Loucy (cell line): ENCODE measurements at regions not wholly inside any gene's neighbourhood (a gene's known extent, or its start where the extent isn't known, plus 50 kb on each side); places are given as distances from the start of the nearest gene placed in this dataset.
A peak's percentile ranks its signal among the peaks of the same experiment; 100 is the strongest.

Experiments
- H2AFZ ChIP-seq: fragments of 200-600 bp; sonication (generic); 2 replicates; pipeline ENCODE4 v1.6.0; 2016; ENCODE audit warnings: antibody characterized with exemption, mild to moderate bottlenecking, low read length, moderate library complexity
- H3F3A ChIP-seq: fragments of 200-600 bp; 2 replicates; pipeline ENCODE4 v1.6.0; 2016; ENCODE audit warnings: antibody characterized with exemption, low read depth, mild to moderate bottlenecking
- H3K27me3 ChIP-seq: fragments of 200-600 bp; sonication (generic); 2 replicates; pipeline ENCODE4 v1.6.1; 2014; ENCODE audit warnings: low read length, mild to moderate bottlenecking; ENCODE audit not compliant: insufficient read depth, poor library complexity, severe bottlenecking
- H3K36me3 ChIP-seq: fragments of 200-600 bp; sonication (generic); 2 replicates; pipeline ENCODE4 v1.6.1; 2016; ENCODE audit warnings: low read length; ENCODE audit not compliant: insufficient read depth
- H3K4me1 ChIP-seq: fragments of 200-600 bp; sonication (generic); 2 replicates; pipeline ENCODE4 v1.5.1; 2014; ENCODE audit warnings: low read length, mild to moderate bottlenecking; ENCODE audit not compliant: insufficient read depth, poor library complexity, severe bottlenecking
- H3K4me2 ChIP-seq: fragments of 200-600 bp; sonication (generic); 2 replicates; pipeline ENCODE4 v1.6.0; 2014; ENCODE audit warnings: antibody characterized with exemption, low read length, low read depth, mild to moderate bottlenecking; ENCODE audit not compliant: poor library complexity, severe bottlenecking
- H3K4me3 ChIP-seq: fragments of 200-600 bp; sonication (generic); 2 replicates; pipeline ENCODE4 v1.5.1; 2014; ENCODE audit warnings: low read length, mild to moderate bottlenecking, mixed read lengths; ENCODE audit not compliant: poor library complexity, severe bottlenecking
- H3K79me2 ChIP-seq: fragments of 200-600 bp; sonication (generic); 2 replicates; pipeline ENCODE4 v1.6.1; 2014; ENCODE audit warnings: low read length; ENCODE audit not compliant: insufficient read depth
- H3K9ac ChIP-seq: fragments of 200-600 bp; sonication (generic); 2 replicates; pipeline ENCODE4 v1.6.0; 2014; ENCODE audit warnings: mild to moderate bottlenecking, low read depth, low read length, moderate library complexity; ENCODE audit not compliant: poor library complexity, severe bottlenecking
- H3K9me2 ChIP-seq: fragments of 200-600 bp; sonication (generic); replicated peaks from 2 replicates; pipeline ENCODE4 v1.6.1; 2016; ENCODE audit warnings: low read depth, low read length, mixed read lengths
- H3K9me3 ChIP-seq: fragments of 200-600 bp; sonication (generic); 2 replicates; pipeline ENCODE4 v1.6.1; 2014; ENCODE audit warnings: mild to moderate bottlenecking, antibody characterized with exemption, low read length, low read depth; ENCODE audit not compliant: insufficient read depth
- H4K20me1 ChIP-seq: fragments of 200-600 bp; sonication (generic); 2 replicates; pipeline ENCODE4 v1.6.0; 2014; ENCODE audit warnings: antibody characterized with exemption, low read length, mild to moderate bottlenecking; ENCODE audit not compliant: insufficient read depth, poor library complexity, severe bottlenecking
- EZH2phosphoT487 ChIP-seq: fragments of 200-600 bp; IDR thresholded peaks from 2 replicates; pipeline ENCODE4 v1.6.1; 2018; ENCODE audit warnings: antibody characterized with exemption, mild to moderate bottlenecking, moderate library complexity, borderline replicate concordance
- TF ChIP-seq, protein P1 (sequence below): fragments of 200-600 bp; sonication (generic); conservative IDR thresholded peaks from 2 replicates; pipeline ENCODE4 v1.5.1; 2014; ENCODE audit warnings: mild to moderate bottlenecking, antibody characterized with exemption, low read length

DNA sequence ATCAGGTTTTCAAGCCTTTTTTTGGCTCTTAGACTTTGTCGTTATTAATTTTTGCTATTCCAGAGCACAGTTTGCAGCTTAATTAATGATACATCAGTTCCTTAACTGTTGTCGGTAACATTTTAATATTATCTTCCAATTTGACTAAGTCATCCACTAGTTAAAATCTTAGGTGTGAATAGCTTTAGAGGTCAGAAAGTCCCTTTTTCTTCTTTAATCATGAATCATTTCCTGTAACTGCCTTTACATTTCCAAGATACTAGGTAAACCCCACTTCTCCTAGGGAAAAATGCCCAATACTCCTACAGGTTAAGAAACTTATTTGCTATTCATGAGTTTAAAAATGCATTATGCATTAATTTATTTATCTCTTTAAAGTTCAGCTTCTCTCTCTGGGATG, 260.9 kb upstream of the CFAP20DC start:
- Histone ChIP-seq H3K4me3 (no peak overlapping the region), H3K9me2 (no peaks in the 10 kb centered on the region), H3K9ac (no peak overlapping the region), H3K36me3 (no peaks in the 10 kb centered on the region), H4K20me1 (no peaks in the 10 kb centered on the region), H3K27me3 (no peaks in the 10 kb centered on the region), H3K79me2 (no peaks in the 10 kb centered on the region), H3K9me3 (no peaks in the 10 kb centered on the region), H3K4me1 (no peaks in the 10 kb centered on the region), H2AFZ (no peak overlapping the region), H3F3A (no peaks in the 10 kb centered on the region), H3K4me2 (no peak overlapping the region)
- TF ChIP-seq, protein P1, sequence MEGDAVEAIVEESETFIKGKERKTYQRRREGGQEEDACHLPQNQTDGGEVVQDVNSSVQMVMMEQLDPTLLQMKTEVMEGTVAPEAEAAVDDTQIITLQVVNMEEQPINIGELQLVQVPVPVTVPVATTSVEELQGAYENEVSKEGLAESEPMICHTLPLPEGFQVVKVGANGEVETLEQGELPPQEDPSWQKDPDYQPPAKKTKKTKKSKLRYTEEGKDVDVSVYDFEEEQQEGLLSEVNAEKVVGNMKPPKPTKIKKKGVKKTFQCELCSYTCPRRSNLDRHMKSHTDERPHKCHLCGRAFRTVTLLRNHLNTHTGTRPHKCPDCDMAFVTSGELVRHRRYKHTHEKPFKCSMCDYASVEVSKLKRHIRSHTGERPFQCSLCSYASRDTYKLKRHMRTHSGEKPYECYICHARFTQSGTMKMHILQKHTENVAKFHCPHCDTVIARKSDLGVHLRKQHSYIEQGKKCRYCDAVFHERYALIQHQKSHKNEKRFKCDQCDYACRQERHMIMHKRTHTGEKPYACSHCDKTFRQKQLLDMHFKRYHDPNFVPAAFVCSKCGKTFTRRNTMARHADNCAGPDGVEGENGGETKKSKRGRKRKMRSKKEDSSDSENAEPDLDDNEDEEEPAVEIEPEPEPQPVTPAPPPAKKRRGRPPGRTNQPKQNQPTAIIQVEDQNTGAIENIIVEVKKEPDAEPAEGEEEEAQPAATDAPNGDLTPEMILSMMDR, result no peak
- TF ChIP-seq EZH2phosphoT487, result no peak

DNA sequence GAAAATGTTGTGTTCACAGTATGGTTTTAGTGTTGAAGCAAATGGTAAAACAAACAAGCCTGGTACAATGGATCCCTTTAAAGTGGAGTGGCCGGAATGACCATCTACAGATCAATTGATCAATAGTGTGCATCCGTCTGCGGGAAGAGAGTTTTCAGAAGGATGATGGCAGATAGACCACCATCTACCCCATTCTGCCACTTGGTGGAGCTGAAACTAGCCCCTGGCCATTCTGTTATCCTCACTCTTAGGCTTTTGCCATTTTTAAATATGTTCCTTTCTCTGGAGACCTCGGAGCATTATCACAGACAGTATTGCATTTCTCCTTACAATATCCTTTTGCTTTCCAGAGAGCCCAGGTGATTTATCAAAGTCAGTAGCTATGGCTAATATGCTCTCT, 258.9 kb upstream of the CFAP20DC start:
- H3K79me2 ChIP-seq, result no peaks in the 10 kb centered on the region
- H3K9me3 ChIP-seq, result no peaks in the 10 kb centered on the region
- no peaks in the 10 kb centered on the region for H3K4me1 ChIP-seq
- H3K4me3 ChIP-seq, result no peak overlapping the region
- no peaks in the 10 kb centered on the region for H3F3A ChIP-seq
- no peaks in the 10 kb centered on the region for H3K36me3 ChIP-seq
- TF ChIP-seq, protein P1, result peak; percentile 67
- no peak for TF ChIP-seq EZH2phosphoT487
- no peak overlapping the region for H2AFZ ChIP-seq
- no peak overlapping the region for H3K4me2 ChIP-seq
- no peaks in the 10 kb centered on the region for H4K20me1 ChIP-seq
- H3K9me2 ChIP-seq, result no peaks in the 10 kb centered on the region
- no peak overlapping the region for H3K9ac ChIP-seq
- no peaks in the 10 kb centered on the region for H3K27me3 ChIP-seq

DNA sequence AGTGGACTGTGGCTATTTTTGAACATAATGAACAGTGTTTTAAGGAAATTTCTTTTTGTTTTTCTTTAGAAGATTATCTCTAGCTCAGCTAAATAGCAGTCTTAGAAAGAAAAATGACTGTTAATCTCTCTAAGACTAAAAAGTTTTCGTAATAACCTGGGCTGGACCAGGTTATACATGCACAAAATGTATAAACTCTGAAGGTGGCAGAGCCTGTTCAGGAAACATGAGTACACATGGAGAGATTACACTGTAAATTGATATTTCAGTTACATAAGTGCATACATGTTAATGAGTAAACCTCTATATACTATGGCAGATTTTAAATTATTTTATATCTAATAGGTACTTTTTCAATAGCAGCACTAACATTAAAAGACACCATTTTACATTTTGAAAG, 258.2 kb upstream of the CFAP20DC start:
- no peaks in the 10 kb centered on the region for H3K79me2 ChIP-seq
- no peaks in the 10 kb centered on the region for H3K9me2 ChIP-seq
- no peak overlapping the region for H3K4me3 ChIP-seq
- no peaks in the 10 kb centered on the region for H3F3A ChIP-seq
- H3K27me3 ChIP-seq, result no peaks in the 10 kb centered on the region
- no peaks in the 10 kb centered on the region for H3K4me1 ChIP-seq
- no peak overlapping the region for H3K9ac ChIP-seq
- no peaks in the 10 kb centered on the region for H3K36me3 ChIP-seq
- H2AFZ ChIP-seq, result no peak overlapping the region
- H3K4me2 ChIP-seq, result no peak overlapping the region
- TF ChIP-seq, protein P1, result no peak
- no peak for TF ChIP-seq EZH2phosphoT487
- H4K20me1 ChIP-seq, result no peaks in the 10 kb centered on the region
- H3K9me3 ChIP-seq, result no peaks in the 10 kb centered on the region
